GM19372 (cell line): ENCODE measurements at regions not wholly inside any gene's neighbourhood (a gene's known extent, or its start where the extent isn't known, plus 50 kb on each side); places are given as distances from the start of the nearest gene placed in this dataset.
"Not testable (repeated sequence)": the region's sequence is repeated elsewhere in the genome, so short reads cannot be mapped to it uniquely, and the experiment has no call there.

ENCODE experiments used
- ATAC-seq: cut with Tn5 transposase; IDR thresholded peaks from one replicate; pipeline ENCODE4 v1.9.1; 2021; ENCODE audit warnings: mild to moderate bottlenecking, low read depth, moderate library complexity; ENCODE audit not compliant: unreplicated experiment

DNA sequence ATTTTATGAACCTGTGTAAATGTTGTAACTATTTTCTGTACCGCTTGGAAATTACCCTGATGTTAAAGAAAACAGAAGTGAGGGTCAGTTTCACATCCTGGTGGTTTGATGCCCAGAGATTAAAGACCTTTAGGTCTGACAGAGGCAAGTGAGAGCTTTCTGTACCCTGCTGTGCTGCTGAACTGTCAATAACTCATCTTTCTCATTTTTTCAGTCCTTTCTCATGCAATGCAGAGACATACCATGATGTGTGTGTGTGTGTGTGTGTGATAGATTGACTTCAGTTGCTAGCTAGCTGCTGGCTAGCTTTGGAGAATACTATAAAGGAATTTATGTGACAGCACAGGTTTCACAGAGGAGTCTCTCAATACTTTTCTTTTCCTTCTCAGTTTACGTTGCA is 2025.6 kb upstream of the LRRTM1 start:
- ATAC-seq: no peak

DNA sequence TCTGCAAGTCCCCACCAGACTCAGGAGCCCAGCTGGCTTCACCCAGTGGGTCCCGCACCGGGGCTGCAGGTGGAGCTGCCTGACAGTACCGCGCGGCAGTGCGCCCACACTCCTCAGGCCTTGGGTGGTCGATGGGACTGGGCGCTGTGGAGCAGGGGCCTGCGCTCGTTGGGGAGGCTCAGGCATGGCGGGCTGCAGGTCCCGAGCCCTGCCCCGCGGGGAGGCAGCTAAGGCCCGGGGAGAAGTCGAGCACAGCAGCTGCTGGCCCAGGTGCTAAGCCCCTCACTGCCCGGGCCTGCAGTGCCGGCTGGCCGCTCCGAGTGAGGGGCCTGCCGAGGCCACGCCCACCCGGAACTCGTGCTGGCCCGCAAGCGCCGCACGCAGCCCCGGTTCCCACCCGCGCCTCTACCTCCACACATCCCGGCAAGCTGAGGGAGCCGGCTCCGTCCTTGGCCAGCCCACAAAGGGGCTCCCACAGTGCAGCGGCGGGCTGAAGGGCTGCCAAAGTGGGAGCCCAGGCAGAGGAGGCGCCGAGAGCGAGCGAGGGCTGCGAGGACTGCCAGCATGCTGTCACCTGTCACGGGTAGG is 2021.7 kb upstream of the LRRTM1 start:
- not testable (repeated sequence) for ATAC-seq

DNA sequence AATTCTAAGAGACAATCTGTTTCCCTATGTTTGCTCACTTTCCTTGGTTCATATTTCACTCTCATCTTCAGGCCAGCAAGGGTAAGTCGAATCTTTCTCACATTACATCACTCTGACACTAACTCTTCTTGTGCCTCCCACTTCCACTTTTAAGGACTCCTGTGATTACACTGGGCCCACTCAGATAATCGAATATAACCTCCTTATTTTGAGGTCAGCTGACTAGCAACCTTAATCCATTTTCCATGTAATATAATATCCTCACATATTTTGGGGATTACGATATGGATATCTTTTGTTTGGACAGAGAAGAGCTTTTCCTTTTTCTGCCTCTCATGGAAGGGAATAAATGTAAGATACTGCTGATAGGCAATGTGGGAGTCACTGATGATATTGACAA is 2015.7 kb upstream of the LRRTM1 start:
- no peak for ATAC-seq

DNA sequence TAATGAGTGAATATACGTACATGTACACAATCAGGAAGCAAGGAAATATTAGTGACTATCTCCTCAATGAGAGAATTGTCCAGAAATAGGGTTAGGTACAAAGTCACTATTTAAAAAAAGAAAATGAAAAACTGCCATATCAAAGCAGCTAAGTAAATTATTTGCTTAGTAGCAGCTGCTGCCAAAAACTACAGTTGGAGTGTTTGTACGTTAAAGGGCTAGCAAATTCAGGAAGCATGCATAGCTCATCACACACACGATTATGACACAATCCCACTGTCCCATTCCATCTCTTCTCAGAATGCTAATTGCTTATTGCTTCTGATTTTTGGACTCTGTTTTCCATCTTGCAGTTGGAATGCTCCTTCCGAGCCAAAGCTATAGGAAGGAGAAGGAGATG is 2012.5 kb upstream of the LRRTM1 start:
- ATAC-seq: no peak

DNA sequence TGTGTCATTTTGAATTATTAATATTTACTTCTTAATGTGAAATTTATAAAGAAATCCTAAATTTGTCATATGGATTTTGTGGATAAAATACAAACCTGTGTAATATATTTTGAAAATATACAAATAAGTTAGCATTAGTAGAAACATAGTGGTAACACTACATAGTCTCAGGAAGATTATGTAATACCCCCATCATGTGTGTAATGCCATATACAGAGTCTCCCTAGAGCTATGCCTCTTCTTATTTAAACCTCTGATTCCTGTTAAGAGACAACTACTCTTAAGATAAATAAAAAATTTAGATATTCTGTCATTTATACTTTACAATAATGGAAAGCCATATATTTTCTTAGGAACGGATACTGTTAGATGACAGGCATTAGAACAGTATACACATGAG is 2012.0 kb upstream of the LRRTM1 start:
- ATAC-seq: no peak

DNA sequence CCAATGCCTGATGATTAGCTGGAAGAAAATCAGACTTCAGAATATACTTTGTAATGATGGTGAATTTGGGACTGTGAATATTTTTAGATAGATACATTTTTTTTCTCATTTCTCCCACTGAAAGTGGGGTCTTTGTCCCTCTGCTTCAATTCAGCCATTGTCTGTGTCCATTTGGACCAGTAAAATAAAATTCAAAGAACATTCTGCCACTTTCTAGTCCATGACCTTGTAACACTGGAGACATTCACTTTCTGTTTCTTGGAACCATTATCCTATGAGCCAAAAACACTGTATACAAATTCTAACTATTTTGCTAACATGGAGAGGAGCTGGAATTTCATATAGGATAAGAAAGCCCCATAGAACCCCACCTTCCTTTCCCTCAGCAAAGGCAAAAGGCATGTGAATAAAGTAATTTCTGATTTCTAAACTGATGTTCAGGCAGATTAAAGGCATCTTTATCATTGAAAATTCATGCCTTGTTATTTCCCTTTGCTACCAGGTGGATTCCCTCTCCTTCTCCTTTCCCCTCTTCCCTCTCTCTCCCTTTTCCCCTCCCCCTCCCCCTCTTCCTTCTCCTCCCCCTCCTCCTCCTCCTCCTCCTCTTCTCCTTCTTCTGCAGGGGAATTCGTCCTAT is 2010.4 kb upstream of the LRRTM1 start:
- ATAC-seq: no peak

DNA sequence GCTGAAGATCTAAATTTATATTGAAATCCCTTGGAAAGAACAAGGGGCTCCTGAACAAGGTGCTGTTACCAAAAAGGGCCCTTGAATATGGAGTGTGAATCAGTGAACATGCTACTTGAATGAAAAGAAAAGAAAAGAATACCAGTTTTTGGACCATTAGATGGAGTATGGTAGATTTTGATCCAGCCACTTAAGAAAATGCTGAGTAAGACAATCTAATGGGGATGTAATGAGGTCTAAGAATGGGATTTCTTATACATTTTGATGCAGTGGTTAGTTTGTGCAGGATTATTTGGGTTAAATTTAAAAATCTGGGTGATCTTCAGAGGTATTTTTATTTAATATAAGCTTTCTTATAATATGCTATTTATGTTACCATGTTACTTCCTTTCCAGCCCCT is 2003.0 kb upstream of the LRRTM1 start:
- ATAC-seq: no peak

DNA sequence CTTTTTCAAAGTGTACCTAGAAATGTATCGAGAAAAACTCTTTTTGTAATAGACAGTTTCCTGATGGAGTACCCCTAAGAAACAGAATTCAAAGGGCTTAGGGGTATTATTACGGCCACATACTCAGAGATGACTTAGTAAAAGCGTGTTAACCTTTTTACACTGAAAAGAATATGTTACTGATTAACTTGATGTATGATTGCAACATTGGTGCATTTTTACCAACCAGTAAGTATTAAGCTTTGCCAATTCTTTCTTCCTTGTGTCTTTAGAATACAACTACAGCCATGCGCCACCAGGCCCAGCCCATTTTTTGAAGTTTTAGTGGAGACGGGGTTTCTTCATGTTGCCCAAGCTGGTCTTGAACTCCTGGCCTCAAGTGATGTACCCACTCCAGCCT is 1997.0 kb upstream of the LRRTM1 start:
- ATAC-seq: no peak

DNA sequence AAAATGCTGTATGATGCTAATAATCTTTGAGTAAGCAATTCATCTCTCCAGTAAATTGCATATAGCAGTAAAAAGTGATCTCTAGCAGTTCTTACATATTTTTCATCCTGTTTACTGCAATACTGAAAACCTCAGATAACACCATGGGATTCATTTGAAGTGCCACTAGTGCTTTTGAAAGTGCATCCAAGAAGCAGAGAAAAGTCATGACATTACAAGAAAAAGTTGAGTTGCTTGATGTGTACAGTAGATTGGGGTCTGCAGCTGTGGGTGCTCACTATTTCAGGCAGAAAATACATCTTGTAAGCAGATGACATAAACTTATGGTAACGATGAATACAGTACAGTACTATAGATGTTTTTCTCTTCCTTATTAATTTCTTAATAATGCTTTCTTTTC is 1984.9 kb upstream of the LRRTM1 start:
- no peak for ATAC-seq

DNA sequence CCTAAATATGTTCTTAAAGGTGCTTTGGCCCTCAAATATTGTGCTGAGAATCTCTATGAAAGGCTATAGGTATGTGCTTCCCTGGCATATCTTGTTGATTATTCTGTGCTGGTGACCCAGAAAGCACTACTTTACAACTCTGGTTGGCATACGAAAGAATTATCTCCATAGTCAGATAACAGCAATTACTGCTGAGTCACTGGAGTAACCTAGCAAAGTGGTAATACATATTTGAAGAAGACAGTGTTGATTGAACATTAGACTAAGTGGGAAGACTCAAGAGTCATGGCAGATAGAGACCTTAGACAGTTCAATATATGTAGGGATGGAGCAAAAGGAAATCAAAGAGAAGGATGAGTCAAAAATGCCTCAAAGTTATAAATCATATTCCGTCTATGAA is 1978.5 kb upstream of the LRRTM1 start:
- ATAC-seq: no peak

DNA sequence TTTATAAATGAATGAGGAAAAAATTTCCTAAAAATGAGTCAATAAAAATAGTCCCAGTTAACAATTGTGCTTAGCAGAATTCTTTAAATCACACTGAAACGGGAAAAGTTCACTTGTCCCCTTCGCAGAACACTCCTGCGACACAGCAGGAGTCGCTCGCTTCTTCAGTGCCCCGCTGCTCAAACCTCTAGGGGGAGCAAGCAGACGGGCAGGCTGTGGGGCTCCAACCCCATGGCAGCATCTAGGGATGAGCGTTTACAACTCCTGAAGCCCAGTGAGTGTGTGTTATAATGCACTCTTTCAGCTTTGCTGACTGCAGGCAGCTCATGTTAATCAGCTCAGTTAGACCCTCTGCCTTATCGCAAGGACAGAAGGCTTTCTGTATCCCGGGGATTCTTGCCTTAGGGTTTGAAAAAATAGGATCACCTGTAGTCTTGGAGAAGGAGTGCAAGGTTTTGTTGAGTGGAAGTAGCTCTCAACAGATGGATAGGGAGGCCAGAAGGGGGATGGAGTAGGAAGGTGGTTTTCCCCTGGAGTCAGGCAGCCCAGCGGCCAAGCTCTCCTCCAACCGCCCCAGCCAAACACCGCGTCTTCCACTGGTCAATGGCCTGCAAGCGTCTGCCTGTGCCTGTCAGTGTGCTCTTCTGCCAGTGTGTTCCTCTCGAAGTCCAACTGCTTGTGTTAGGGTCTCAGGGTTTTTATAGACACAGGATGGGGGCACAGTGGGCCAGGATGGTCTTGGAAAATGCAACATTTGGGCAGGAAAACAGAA is 1977.7 kb upstream of the LRRTM1 start:
- ATAC-seq: no peak

DNA sequence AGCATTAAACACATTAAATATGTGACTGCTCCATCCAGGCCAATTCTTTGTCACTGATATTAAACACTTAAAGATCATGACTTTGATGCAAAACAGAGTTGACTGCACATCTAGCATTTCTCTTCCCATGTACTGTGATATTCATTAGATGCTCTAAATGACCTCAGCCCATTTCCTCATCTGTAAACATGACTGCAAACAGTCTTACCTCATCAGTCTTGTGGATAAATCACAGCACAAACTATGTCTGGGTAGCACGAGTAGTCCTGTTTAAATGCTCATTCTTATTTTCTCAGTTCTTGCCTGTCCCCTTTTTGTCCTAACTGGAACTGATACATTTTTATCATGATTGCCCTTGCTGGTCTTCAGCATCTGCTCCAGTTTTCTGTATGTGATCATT is 1974.8 kb upstream of the LRRTM1 start:
- ATAC-seq: no peak

DNA sequence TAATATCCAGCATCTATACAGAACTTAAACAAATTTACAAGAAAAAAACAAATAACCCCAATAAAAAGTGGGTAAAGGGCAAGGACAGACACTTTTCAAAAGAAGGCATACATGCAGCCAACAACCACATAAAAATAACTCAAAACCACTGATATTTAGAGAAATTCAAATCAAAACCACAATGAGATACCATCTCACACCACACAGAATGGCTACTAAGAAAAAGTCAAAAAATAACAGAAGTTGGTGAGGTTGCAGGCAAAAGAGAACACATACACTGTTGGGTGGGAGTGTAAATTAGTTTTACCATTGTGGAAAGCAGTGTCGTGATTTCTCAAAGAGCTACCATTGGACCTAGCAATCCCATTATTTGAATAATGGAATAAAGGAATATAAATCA is 1973.9 kb upstream of the LRRTM1 start:
- no peak for ATAC-seq

DNA sequence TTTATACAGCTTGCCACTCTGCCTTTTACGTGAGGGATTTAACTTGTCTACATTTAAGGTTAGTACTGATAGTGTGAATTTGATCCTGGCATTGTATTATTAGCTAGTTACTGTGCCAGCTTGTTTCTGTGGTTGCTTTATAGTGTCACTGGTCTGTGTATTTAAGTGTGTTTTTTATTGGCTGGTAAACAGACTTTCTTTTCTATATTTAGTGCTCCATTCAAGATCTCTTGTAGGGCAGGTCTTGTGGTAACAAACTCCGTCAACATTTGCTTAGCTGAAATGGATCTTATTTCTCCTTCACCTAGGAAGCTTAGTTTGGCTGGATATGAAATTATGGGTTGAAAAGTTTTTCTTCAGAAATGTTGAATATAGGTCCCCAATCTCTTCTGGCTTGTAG is 1971.0 kb upstream of the LRRTM1 start:
- no peak for ATAC-seq

DNA sequence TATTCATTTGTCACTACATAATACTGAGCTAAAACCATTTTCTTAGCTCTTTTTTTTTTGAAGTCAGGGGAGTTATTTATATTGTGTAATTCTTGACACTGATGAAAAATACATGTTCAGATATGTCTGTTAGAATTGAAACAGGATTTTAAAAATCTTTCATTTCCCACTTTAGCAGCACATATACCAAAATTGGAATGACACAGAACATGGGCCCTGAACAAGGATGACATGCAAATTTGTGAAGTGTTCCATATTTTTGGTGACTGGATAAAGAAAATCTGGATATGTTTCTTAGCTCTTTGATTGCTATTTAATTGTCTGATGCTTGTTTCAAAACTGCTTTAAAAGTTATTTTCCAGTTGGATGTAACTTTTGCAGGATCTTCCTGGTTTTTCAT is 1963.9 kb upstream of the LRRTM1 start:
- no peak for ATAC-seq

DNA sequence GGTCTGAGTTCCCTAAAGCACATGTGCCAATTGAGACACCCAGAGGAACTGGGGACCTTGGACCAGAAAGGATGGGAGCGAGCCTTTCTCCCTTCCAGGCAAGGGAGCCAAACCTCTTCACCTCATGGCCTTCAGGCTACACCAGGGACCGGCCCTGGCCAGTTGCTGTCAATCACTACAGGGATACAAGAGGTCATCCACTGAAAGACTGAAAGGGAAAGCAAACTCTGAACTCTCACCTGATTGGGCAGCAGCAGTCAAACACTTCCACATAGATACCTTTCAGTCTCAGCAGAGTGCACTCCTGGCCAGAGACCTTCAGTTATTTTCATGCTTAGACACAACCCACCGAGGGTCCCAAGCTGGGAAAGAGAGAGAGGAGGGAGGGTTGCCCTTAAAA is 1956.0 kb upstream of the LRRTM1 start:
- no peak for ATAC-seq

DNA sequence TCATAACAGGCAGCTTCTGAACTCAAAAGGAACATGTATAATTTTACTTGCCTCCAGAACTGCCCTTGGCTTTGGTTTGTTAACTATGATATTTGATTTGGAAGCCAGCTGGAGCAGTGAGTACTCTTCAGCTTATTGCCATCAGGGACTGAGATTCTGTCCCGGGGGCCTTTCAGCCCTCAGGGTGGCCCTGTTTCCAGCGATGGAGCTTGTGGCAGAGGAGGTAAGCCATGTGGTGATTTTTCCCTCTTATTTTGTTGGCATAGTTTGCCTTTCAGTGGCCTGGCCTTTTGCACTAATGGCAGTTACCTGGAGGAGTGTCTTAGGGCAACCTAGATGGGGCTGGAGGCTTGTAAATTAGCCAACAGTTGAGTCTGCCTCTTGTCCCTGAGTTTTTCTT is 1955.0 kb upstream of the LRRTM1 start:
- no peak for ATAC-seq

DNA sequence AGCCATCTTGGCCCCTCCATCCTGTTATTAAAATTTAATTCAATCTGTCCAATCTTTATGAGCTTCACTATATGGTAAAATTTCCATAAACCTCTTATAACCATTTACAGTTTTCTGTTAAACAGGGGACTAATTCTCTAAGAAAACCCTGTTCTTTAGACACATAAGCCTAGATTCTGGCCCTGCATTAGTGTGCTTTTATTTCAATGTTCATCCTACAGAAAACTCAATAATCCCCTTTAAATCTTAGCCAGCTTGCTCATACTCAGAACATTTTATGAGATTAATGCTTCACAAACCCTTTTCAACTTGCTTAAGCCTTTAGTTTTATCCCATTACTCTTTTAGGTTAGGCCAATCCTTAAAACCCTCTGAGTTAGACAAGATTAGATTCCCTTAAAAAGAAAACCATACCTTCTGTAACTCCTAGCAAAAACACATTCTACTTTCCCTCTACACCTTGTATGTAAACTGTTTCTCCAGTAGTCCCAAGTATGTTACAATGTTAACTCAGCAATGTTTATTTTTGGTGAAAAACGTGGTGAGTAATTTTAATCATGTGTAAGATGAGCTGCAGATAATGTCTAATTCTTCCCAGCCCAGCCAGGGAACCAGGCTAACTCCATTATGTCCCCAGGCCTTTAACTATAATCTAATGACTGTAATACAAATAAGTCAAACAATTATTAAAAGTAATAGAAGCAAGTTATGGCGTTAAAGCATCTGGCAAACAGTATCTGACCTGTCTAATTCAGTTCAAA is 1953.4 kb upstream of the LRRTM1 start:
- ATAC-seq: no peak

DNA sequence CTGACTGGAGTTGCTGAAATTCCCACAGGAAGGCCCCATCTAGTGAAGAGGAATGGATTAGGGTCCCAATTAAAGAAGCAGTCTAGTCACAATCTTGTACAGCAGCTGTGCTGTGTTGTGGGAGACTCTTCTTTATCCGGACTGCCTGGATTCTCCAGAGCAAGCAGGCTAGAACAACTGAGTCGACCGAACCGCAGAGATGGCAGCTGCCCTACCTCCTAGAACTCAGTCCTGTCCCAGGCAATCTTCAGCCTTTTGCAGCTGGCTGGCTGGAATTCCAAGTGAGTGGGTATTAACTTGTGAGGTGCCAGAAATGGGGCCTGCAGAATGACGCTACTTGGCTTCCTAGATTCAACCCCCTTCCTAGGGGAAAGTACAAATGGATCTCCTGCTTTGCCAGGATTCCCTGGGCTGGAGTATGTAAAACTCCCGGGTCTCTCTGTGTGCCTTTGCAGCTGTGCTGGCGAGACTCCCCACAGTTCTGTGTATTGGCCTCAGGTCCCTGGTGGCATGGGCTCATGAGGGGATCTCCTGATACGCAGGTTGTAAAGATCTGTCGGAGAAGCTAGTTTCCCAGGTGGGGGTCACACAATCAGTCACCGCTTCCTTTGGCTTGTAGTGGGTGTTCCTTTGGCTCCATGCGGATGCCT is 1952.6 kb upstream of the LRRTM1 start:
- ATAC-seq: no peak

DNA sequence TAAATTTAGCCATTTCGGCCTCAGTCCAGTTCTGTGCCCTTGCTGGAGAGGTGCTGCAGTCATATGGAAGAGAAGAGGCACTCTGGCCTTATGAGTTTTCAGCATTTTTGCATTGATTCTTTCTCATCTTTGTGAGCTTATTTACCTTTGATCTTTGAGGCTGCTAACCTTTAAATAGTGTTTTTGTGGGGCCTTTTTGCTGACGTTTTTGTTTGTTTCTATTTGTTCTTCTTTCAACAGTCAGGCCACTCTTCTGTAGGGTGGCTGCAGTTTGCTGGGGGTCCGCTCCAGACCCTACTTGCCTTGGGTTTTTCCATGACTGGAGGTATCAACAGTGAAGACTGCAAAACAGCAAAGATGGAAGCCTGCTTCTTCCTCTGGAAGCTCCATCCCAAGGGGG is 1951.7 kb upstream of the LRRTM1 start:
- ATAC-seq: no peak

DNA sequence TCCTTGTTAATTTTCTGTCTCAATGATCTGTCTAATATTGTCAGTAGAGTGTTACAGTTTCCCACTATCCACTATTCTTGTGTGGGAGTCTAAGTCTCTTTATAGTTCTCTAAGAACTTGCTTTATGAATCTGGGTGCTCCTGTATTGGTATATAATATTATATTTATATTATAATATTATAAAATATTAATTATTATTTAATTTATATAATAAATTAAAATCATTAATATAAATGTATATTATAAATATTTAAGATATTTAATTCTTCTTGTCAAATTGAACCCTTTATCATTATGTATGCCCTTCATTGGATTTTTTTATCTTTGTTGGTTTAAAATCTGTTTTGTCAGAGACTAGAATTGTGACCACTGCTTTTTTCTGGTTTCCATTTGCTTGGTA is 1950.2 kb upstream of the LRRTM1 start:
- ATAC-seq: no peak
